HFFc6 (cell line): ENCODE measurements at regions not wholly inside any gene's neighbourhood (a gene's known extent, or its start where the extent isn't known, plus 50 kb on each side); places are given as distances from the start of the nearest gene placed in this dataset.

Experiments
- DNase-seq: peaks from one replicate; pipeline ENCODE4 v3.0.0-alpha.2; 2018
- H3K27ac Mint-ChIP-seq: 2 replicates; pipeline ENCODE4 v1.8.0; 2020; ENCODE audit warnings: mild to moderate bottlenecking, mixed read lengths
- H3K27me3 Mint-ChIP-seq: 2 replicates; pipeline ENCODE4 v1.8.0; 2021; ENCODE audit warnings: mild to moderate bottlenecking, moderate library complexity, mixed read lengths; ENCODE audit not compliant: insufficient read depth
- H3K36me3 Mint-ChIP-seq: 2 replicates; pipeline ENCODE4 v1.8.0; 2021; ENCODE audit warnings: low read depth, mixed read lengths
- H3K4me1 Mint-ChIP-seq: 2 replicates; pipeline ENCODE4 v1.8.0; 2020; ENCODE audit warnings: low read depth, mixed read lengths
- H3K4me3 Mint-ChIP-seq: 2 replicates; pipeline ENCODE4 v1.8.0; 2020; ENCODE audit warnings: mild to moderate bottlenecking, moderate library complexity, mixed read lengths
- H3K9me3 Mint-ChIP-seq: 2 replicates; pipeline ENCODE4 v1.8.0; 2020; ENCODE audit warnings: mild to moderate bottlenecking, mixed read lengths
- TF ChIP-seq, protein P1 (sequence below): fragments of 200-600 bp; sonication (generic); IDR thresholded peaks from 2 replicates; pipeline ENCODE4 v1.5.0; 2021; ENCODE audit warnings: antibody characterized with exemption, mild to moderate bottlenecking

- H3K27me3 Mint-ChIP-seq = no peaks in the 10 kb centered on the region; the same call in 1 of the 2 replicates
- TF ChIP-seq, protein P1, sequence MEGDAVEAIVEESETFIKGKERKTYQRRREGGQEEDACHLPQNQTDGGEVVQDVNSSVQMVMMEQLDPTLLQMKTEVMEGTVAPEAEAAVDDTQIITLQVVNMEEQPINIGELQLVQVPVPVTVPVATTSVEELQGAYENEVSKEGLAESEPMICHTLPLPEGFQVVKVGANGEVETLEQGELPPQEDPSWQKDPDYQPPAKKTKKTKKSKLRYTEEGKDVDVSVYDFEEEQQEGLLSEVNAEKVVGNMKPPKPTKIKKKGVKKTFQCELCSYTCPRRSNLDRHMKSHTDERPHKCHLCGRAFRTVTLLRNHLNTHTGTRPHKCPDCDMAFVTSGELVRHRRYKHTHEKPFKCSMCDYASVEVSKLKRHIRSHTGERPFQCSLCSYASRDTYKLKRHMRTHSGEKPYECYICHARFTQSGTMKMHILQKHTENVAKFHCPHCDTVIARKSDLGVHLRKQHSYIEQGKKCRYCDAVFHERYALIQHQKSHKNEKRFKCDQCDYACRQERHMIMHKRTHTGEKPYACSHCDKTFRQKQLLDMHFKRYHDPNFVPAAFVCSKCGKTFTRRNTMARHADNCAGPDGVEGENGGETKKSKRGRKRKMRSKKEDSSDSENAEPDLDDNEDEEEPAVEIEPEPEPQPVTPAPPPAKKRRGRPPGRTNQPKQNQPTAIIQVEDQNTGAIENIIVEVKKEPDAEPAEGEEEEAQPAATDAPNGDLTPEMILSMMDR = no peak
- H3K4me1 Mint-ChIP-seq = no peaks in the 10 kb centered on the region
- no peak overlapping the region for H3K4me3 Mint-ChIP-seq
- H3K36me3 Mint-ChIP-seq = no peaks in the 10 kb centered on the region; the same call in 1 of the 2 replicates
- no peak for DNase-seq
- H3K27ac Mint-ChIP-seq = no peak overlapping the region
- H3K9me3 Mint-ChIP-seq = no peaks in the 10 kb centered on the region
These were observed 568.3 kb upstream of the MEF2C start for GRCh38 chr5:89451263-89451662.

GRCh38 chr5:89450149-89450538 lies 567.2 kb upstream of the MEF2C start:
- Mint-ChIP-seq H3K27me3 (no peaks in the 10 kb centered on the region; the same call in 1 of the 2 replicates), H3K36me3 (no peaks in the 10 kb centered on the region; the same call in 1 of the 2 replicates), H3K4me3 (no peak overlapping the region), H3K4me1 (no peaks in the 10 kb centered on the region), H3K27ac (no peak overlapping the region), H3K9me3 (no peaks in the 10 kb centered on the region)
- TF ChIP-seq, protein P1 = no peak
- DNase-seq = no peak

GRCh38 chr5:89449392-89450148 lies 566.6 kb upstream of the MEF2C start:
- Mint-ChIP-seq H3K27me3 (peaks cover 2% of the 10 kb centered on the region), H3K36me3 (no peaks in the 10 kb centered on the region), H3K27ac (no peak overlapping the region), H3K4me1 (no peaks in the 10 kb centered on the region), H3K4me3 (no peak overlapping the region), H3K9me3 (no peaks in the 10 kb centered on the region)
- TF ChIP-seq, protein P1 = no peak
- DNase-seq = no peak

DNA sequence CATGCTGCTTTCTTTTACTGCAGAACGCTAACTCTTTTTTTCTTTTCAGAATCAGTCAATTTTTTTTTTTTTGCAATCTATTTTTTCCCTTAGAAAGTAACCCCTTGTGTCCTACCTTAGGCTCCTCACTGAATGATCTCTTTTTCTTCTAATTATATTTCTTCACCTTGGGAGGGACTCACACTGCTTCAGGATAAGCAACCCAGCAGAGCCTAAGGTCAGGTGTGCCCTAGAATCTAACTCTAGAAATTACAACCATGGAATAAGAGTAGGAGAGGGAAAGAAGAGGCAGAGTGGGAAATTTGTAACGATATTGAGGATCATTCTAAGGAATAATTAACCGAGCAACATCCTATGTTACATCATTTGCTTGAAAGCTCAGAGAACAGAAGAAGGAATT lies 564.0 kb upstream of the MEF2C start:
- Mint-ChIP-seq H3K27ac (no peak overlapping the region), H3K9me3 (no peaks in the 10 kb centered on the region), H3K36me3 (no peaks in the 10 kb centered on the region), H3K4me1 (no peaks in the 10 kb centered on the region), H3K4me3 (no peak overlapping the region), H3K27me3 (peaks cover 2% of the 10 kb centered on the region; the same call in 1 of the 2 replicates)
- TF ChIP-seq, protein P1 = no peak
- DNase-seq = no peak

DNA sequence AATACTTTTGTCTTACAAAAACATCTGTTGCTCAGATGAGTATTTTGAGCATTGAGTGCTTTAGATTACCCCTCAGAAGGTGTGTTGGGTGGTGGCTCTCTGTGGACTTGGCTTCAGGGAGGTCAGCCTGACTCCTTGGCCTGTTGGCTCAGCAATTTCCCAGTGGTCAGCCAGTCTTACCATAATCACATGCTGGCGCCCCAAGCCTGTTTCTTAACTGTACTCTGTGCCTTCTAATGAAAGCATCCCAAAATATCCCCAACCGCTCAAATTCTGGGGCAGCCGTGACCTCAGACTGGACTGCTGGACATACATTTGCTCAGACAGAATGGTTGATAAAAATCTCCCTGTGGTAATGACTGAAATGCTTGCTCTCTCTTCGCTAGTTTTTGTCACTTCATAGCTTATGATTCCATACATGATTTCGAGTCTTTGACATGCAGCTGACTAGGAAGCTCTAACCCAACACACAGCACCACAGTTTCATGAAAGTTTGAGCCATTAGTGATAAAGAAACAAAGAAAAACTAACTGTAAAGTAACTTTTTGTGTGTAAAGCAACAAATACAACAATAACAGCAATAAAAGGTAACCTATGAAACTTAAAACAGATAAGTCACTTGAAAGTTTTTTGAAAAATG lies 562.2 kb upstream of the MEF2C start:
- Mint-ChIP-seq H3K9me3 (no peaks in the 10 kb centered on the region), H3K27me3 (peaks cover 2% of the 10 kb centered on the region; the same call in 1 of the 2 replicates), H3K4me3 (no peak overlapping the region), H3K4me1 (no peaks in the 10 kb centered on the region), H3K27ac (no peak overlapping the region), H3K36me3 (no peaks in the 10 kb centered on the region)
- TF ChIP-seq, protein P1 = no peak
- no peak for DNase-seq
